ENCODE measurements at regions not wholly inside any gene's neighbourhood (a gene's known extent, or its start where the extent isn't known, plus 50 kb on each side); places are given as distances from the start of the nearest gene placed in this dataset.

- TF ChIP-seq POLR2A (IDR thresholded peaks at IDR 0.05) (no peak), CTCF (IDR thresholded peaks at IDR 0.05 in 4 of 5, conservative IDR thresholded peaks at IDR 0.05 in 1 of 5) (no peak)
Observed at GRCh38 chr14:48331421-48331820, 656.0 kb upstream of the MDGA2 start.

All from gastrocnemius medialis (tissue), 4 donors.